ENCODE measurements at regions not wholly inside any gene's neighbourhood (a gene's known extent, or its start where the extent isn't known, plus 50 kb on each side); places are given as distances from the start of the nearest gene placed in this dataset.

- no peak for TF ChIP-seq EZH2 (IDR thresholded peaks at IDR 0.05; ENCODE audit: borderline replicate concordance, low read depth, low read length, severe bottlenecking)
- no peak for TF ChIP-seq CTCF (IDR thresholded peaks at IDR 0.05; ENCODE audit: extremely low read depth in 1 of 2, insufficient read depth in 1 of 2, low read depth in 1 of 2, low read length in 2 of 2)
Observed at GRCh38 chrX:134163836-134164235, 73.1 kb upstream of the CCDC160 start.
